K562 (cell line): ENCODE measurements at regions not wholly inside any gene's neighbourhood (a gene's known extent, or its start where the extent isn't known, plus 50 kb on each side); places are given as distances from the start of the nearest gene placed in this dataset.

Source experiments
- ATAC-seq: fragments of 200-7000 bp; cut with Tn5 transposase; 3 replicates; pipeline ENCODE4 v1.9.1; 2020; ENCODE audit warnings: moderate library complexity
- BruUV-seq: library from RNA; stranded (reverse); fragments of 400-500 nt; replicated peaks from 2 replicates; lab custom pipeline; 2021; lab: Mats Ljungman, UMichigan
- CTCF ChIA-PET: fragments of 300-600 bp; formaldehyde crosslinking; extraction: SDS; loops from one replicate; lab custom pipeline; 2021; ENCODE audit warnings: low intra/inter-chr PET ratio; lab: Yijun Ruan, JAX
- POLR2A ChIA-PET: fragments of 300-600, 350-650 bp; sonication (Branson Sonifier 250); formaldehyde crosslinking; extraction: SDS; loops from one replicate; lab custom pipeline; 2021; ENCODE audit warnings: antibody characterized with exemption, inconsistent platforms; lab: Yijun Ruan, JAX
- DNase-seq, 4 experiments: peaks; one replicate each; pipeline versions ENCODE4 v3.0.0 to v3.0.0-alpha.2; 2011 to 2018; ENCODE audit warnings: low spot score in 3 of 4, mixed read lengths in 3 of 4; ENCODE audit errors: extremely low read depth in 1 of 4
- FAIRE-seq: peaks from 2 replicates; lab custom pipeline; 2011; peaks lifted over from hg19 to GRCh38; lab: Jason Lieb, UNC
- H2AFZ ChIP-seq: 2 replicates; pipeline ENCODE4 v1.6.0; 2011; ENCODE audit warnings: low read depth, low read length, control low read depth, inconsistent platforms
- H3K27ac ChIP-seq: fragments of 200-600 bp; 3 replicates; pipeline ENCODE4 v1.8.0; 2011; ENCODE audit warnings: low read depth, mild to moderate bottlenecking, control low read depth, inconsistent platforms, low read length, moderate library complexity, mixed read lengths; ENCODE audit errors: extremely low read depth
- H3K27me3 ChIP-seq, 2 experiments: fragments of 300-600 bp in 1 of 2; 2 replicates in 1 of 2; 3 replicates in 1 of 2; pipeline versions ENCODE4 v1.6.0 to v1.8.0; 2011; ENCODE audit warnings: inconsistent platforms in 2 of 2, low read length in 2 of 2, mild to moderate bottlenecking in 1 of 2, mixed read lengths in 1 of 2, moderate library complexity in 1 of 2; ENCODE audit not compliant: control insufficient read depth in 2 of 2, insufficient read depth in 2 of 2
- H3K36me3 ChIP-seq: fragments of 300-600 bp; 3 replicates; pipeline ENCODE4 v1.8.0; 2011; ENCODE audit warnings: mild to moderate bottlenecking, low read length, inconsistent platforms; ENCODE audit not compliant: control insufficient read depth, insufficient read depth
- H3K4me1 ChIP-seq, 2 experiments: fragments of 200-600 bp in 1 of 2; replicated peaks in 1 of 2; 2 replicates in 1 of 2; 3 replicates in 1 of 2; pipeline versions ENCODE4 v1.5.1 to v1.8.0; 2011; ENCODE audit warnings: inconsistent platforms in 2 of 2, low read length in 2 of 2, mild to moderate bottlenecking in 1 of 2, mixed read lengths in 1 of 2, moderate library complexity in 1 of 2; ENCODE audit not compliant: control insufficient read depth in 2 of 2, insufficient read depth in 2 of 2
- H3K4me2 ChIP-seq: 2 replicates; pipeline ENCODE4 v1.6.1; 2011; ENCODE audit warnings: low read length, control low read depth, inconsistent platforms, mixed read lengths; ENCODE audit not compliant: insufficient read depth
- H3K4me3 ChIP-seq: fragments of 200-600 bp; sonication (generic), shearing (Covaris generic); 2 replicates; pipeline ENCODE4 v1.5.1; 2016; ENCODE audit warnings: control low read depth, inconsistent platforms
- H3K79me2 ChIP-seq: fragments of 200-600 bp; 3 replicates; pipeline ENCODE4 v1.8.0; 2011; ENCODE audit warnings: low read length, inconsistent platforms; ENCODE audit not compliant: control insufficient read depth, insufficient read depth
- H3K9ac ChIP-seq, 2 experiments: 2 replicates each; pipeline versions ENCODE4 v1.6.0 to v1.6.1; 2011; ENCODE audit warnings: low read depth in 2 of 2, low read length in 2 of 2, control low read depth in 1 of 2, inconsistent platforms in 1 of 2, mild to moderate bottlenecking in 1 of 2, mixed read lengths in 1 of 2; ENCODE audit not compliant: insufficient read depth in 1 of 2
- H3K9me1 ChIP-seq: one replicate; pipeline ENCODE4 v1.6.0; 2011; ENCODE audit warnings: inconsistent platforms, mild to moderate bottlenecking, low read length, moderate library complexity; ENCODE audit not compliant: control insufficient read depth, insufficient read depth
- H3K9me3 ChIP-seq: replicated peaks from 2 replicates; pipeline ENCODE4 v1.5.1; 2011; ENCODE audit warnings: low read depth, low read length, inconsistent platforms; ENCODE audit not compliant: control insufficient read depth, insufficient read depth
- H4K20me1 ChIP-seq: replicated peaks from 2 replicates; pipeline ENCODE4 v1.6.1; 2011; ENCODE audit warnings: low read length, inconsistent platforms, mixed read lengths; ENCODE audit not compliant: control insufficient read depth, insufficient read depth
- C11orf30 ChIP-seq: fragments of 450-650 bp; IDR thresholded peaks from 2 replicates; pipeline ENCODE4 v1.6.1; 2016; ENCODE audit warnings: low read depth, mild to moderate bottlenecking
- CAMTA2 ChIP-seq: fragments of 250-450 bp; sonication (Bioruptor Pico); conservative IDR thresholded peaks from 2 replicates; pipeline ENCODE4 v1.5.1; 2022
- FOXJ2 ChIP-seq: fragments of 200-800 bp; sonication (Bioruptor generic); IDR thresholded peaks from 2 replicates; pipeline ENCODE4 v1.6.1; 2016; ENCODE audit warnings: missing genetic modification characterization, missing compliant biosample characterization
- FOXP1 ChIP-seq: sonication (generic); formaldehyde crosslinking; IDR thresholded peaks from 2 replicates; pipeline ENCODE4 v1.8.0; 2022; ENCODE audit warnings: mild to moderate bottlenecking, missing genetic modification reagents
- KLF13 ChIP-seq: fragments of 450-650 bp; IDR thresholded peaks from 2 replicates; pipeline ENCODE4 v1.6.1; 2016; ENCODE audit warnings: missing genetic modification characterization, low read depth, mild to moderate bottlenecking, missing compliant biosample characterization, moderate library complexity, borderline replicate concordance
- ZC3H11A ChIP-seq: IDR thresholded peaks from 2 replicates; pipeline ENCODE4 v1.6.1; 2012; ENCODE audit warnings: low read depth, low read length, improper control_type of control experiment
- in situ Hi-C: fragments of 300-500 bp; cut with MboI; formaldehyde crosslinking; loops from 4 replicates; pipeline ENCODE4 v1.15.0; 2018; ENCODE audit warnings: inconsistent platforms, mixed read lengths
- intact Hi-C: fragments of 100-400 bp; cut with micrococcal nuclease; formaldehyde crosslinking; loops from 2 replicates; pipeline ENCODE4 v1.14.2; 2022
- TF ChIP-seq, protein P1 (sequence below): sonication (generic); formaldehyde crosslinking; IDR thresholded peaks from 2 replicates; pipeline ENCODE4 v1.8.0; 2022; ENCODE audit warnings: mild to moderate bottlenecking, missing genetic modification reagents

DNA sequence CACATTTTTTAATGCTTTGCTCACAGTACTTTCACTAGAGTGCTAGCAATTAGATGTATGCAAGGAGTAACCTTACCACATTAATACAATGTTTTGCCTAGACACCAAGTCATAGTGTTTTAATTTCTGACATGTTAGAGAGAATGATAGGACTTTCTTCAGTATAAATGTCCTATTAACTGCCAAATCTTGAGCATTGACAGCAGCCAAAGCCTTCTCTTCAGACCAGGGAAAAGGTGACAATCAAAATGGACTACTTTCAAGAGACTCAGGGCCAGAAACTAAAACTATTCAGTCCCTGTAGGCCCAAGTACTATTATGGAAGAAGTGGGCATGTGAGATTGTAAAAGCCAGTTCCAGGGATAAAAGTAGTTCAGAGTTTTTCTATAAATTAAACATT, 201.4 kb upstream of the PCDH15 start:
- no peak overlapping the region for H3K4me2 ChIP-seq
- no peaks in the 10 kb centered on the region for H3K9me3 ChIP-seq
- no peak overlapping the region for H3K27ac ChIP-seq
- in situ Hi-C loops (no loop called here), intact Hi-C loops (no loop called here)
- H3K27me3 ChIP-seq: no peaks in the 10 kb centered on the region
- TF ChIP-seq FOXP1: no peak
- TF ChIP-seq ZC3H11A: no peak
- TF ChIP-seq KLF13 (tag): no peak
- TF ChIP-seq, protein P1, sequence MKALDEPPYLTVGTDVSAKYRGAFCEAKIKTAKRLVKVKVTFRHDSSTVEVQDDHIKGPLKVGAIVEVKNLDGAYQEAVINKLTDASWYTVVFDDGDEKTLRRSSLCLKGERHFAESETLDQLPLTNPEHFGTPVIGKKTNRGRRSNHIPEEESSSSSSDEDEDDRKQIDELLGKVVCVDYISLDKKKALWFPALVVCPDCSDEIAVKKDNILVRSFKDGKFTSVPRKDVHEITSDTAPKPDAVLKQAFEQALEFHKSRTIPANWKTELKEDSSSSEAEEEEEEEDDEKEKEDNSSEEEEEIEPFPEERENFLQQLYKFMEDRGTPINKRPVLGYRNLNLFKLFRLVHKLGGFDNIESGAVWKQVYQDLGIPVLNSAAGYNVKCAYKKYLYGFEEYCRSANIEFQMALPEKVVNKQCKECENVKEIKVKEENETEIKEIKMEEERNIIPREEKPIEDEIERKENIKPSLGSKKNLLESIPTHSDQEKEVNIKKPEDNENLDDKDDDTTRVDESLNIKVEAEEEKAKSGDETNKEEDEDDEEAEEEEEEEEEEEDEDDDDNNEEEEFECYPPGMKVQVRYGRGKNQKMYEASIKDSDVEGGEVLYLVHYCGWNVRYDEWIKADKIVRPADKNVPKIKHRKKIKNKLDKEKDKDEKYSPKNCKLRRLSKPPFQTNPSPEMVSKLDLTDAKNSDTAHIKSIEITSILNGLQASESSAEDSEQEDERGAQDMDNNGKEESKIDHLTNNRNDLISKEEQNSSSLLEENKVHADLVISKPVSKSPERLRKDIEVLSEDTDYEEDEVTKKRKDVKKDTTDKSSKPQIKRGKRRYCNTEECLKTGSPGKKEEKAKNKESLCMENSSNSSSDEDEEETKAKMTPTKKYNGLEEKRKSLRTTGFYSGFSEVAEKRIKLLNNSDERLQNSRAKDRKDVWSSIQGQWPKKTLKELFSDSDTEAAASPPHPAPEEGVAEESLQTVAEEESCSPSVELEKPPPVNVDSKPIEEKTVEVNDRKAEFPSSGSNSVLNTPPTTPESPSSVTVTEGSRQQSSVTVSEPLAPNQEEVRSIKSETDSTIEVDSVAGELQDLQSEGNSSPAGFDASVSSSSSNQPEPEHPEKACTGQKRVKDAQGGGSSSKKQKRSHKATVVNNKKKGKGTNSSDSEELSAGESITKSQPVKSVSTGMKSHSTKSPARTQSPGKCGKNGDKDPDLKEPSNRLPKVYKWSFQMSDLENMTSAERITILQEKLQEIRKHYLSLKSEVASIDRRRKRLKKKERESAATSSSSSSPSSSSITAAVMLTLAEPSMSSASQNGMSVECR: no peak
- TF ChIP-seq CAMTA2: no peak
- TF ChIP-seq FOXJ2 (tag): no peak
- TF ChIP-seq C11orf30: no peak
- H3K36me3 ChIP-seq: no peaks in the 10 kb centered on the region
- no peak for DNase-seq
- ATAC-seq: no peak
- H3K4me1 ChIP-seq: no peaks in the 10 kb centered on the region
- no peaks in the 10 kb centered on the region for H4K20me1 ChIP-seq
- ChIA-PET POLR2A (no interaction called here), CTCF (no interaction called here)
- H2AFZ ChIP-seq: no peak overlapping the region
- no TSS peak for BruUV-seq
- FAIRE-seq: no peak
- H3K9me1 ChIP-seq: no peaks in the 10 kb centered on the region
- H3K9ac ChIP-seq: no peak overlapping the region
- no peak overlapping the region for H3K4me3 ChIP-seq
- no peaks in the 10 kb centered on the region for H3K79me2 ChIP-seq
